ENCODE measurements at regions not wholly inside any gene's neighbourhood (a gene's known extent, or its start where the extent isn't known, plus 50 kb on each side); places are given as distances from the start of the nearest gene placed in this dataset.
"Not testable (repeated sequence)": the region's sequence is repeated elsewhere in the genome, so short reads cannot be mapped to it uniquely, and the experiment has no call there.

GRCh38 chr10:59434463-59435321, 72.3 kb upstream of the FAM13C start:
- 83% methylated on average over 4 of the region's 4 CpGs for WGBS (ENCODE audit: low lambda C conversion rate, missing lambda C conversion rate)
- H3K27me3 ChIP-seq: no peaks in the 10 kb centered on the region
- H3K27ac ChIP-seq: no peak overlapping the region
- no peak overlapping the region for H3K4me3 ChIP-seq
- H3K9me3 ChIP-seq (ENCODE audit: low read depth): no peaks in the 10 kb centered on the region
- no peak overlapping the region for H2AFZ ChIP-seq
- no peak overlapping the region for H3K4me2 ChIP-seq
- no peak for DNase-seq (ENCODE audit: low spot score)
- no peaks in the 10 kb centered on the region for H3K9me2 ChIP-seq (replicated peaks; ENCODE audit: insufficient read depth)
- no peaks in the 10 kb centered on the region for H3K4me1 ChIP-seq (ENCODE audit: insufficient read depth)
- TF ChIP-seq EZH2 (IDR thresholded peaks at IDR 0.05; ENCODE audit: borderline replicate concordance): no peak
- no peak for TF ChIP-seq CTCF (IDR thresholded peaks at IDR 0.05; ENCODE audit: poor library complexity)
- no peak for TF ChIP-seq EZH2phosphoT487 (IDR thresholded peaks at IDR 0.05; ENCODE audit: low read depth, severe bottlenecking, unreplicated experiment)
- no peaks in the 10 kb centered on the region for H4K20me1 ChIP-seq (ENCODE audit: insufficient read depth, poor library complexity, severe bottlenecking)
- H3K79me2 ChIP-seq: no peaks in the 10 kb centered on the region
- H3K36me3 ChIP-seq (replicated peaks; ENCODE audit: insufficient read depth, low read depth): no peaks in the 10 kb centered on the region

GRCh38 chr10:59433720-59434428, 71.5 kb upstream of the FAM13C start:
- H4K20me1 ChIP-seq (ENCODE audit: insufficient read depth, poor library complexity, severe bottlenecking): no peaks in the 10 kb centered on the region
- H3K4me2 ChIP-seq: no peak overlapping the region
- no peaks in the 10 kb centered on the region for H3K27me3 ChIP-seq
- no peaks in the 10 kb centered on the region for H3K36me3 ChIP-seq (replicated peaks; ENCODE audit: insufficient read depth, low read depth)
- 79% methylated on average over 2 of the region's 2 CpGs for WGBS (ENCODE audit: low lambda C conversion rate, missing lambda C conversion rate)
- no peaks in the 10 kb centered on the region for H3K4me1 ChIP-seq (ENCODE audit: insufficient read depth)
- TF ChIP-seq EZH2phosphoT487 (IDR thresholded peaks at IDR 0.05; ENCODE audit: low read depth, severe bottlenecking, unreplicated experiment) (no peak), EZH2 (IDR thresholded peaks at IDR 0.05; ENCODE audit: borderline replicate concordance) (no peak), CTCF (IDR thresholded peaks at IDR 0.05; ENCODE audit: poor library complexity) (no peak)
- H3K27ac ChIP-seq: no peak overlapping the region
- H3K4me3 ChIP-seq: no peak overlapping the region
- H3K79me2 ChIP-seq: no peaks in the 10 kb centered on the region
- H3K9me2 ChIP-seq (replicated peaks; ENCODE audit: insufficient read depth): no peaks in the 10 kb centered on the region
- no peak overlapping the region for H2AFZ ChIP-seq
- H3K9me3 ChIP-seq (ENCODE audit: low read depth): no peaks in the 10 kb centered on the region
- DNase-seq (ENCODE audit: low spot score): no peak

- Histone ChIP-seq H3K79me2 (no peaks in the 10 kb centered on the region), H2AFZ (no peak overlapping the region), H4K20me1 (ENCODE audit: insufficient read depth, poor library complexity, severe bottlenecking) (no peaks in the 10 kb centered on the region), H3K4me3 (no peak overlapping the region), H3K27ac (no peak overlapping the region), H3K36me3 (replicated peaks; ENCODE audit: insufficient read depth, low read depth) (no peaks in the 10 kb centered on the region), H3K27me3 (no peaks in the 10 kb centered on the region), H3K9me3 (ENCODE audit: low read depth) (no peaks in the 10 kb centered on the region), H3K4me1 (ENCODE audit: insufficient read depth) (no peaks in the 10 kb centered on the region), H3K9me2 (replicated peaks; ENCODE audit: insufficient read depth) (no peaks in the 10 kb centered on the region), H3K4me2 (no peak overlapping the region)
- DNase-seq (ENCODE audit: low spot score): no peak
- TF ChIP-seq EZH2 (IDR thresholded peaks at IDR 0.05; ENCODE audit: borderline replicate concordance) (no peak), CTCF (IDR thresholded peaks at IDR 0.05; ENCODE audit: poor library complexity) (no peak), EZH2phosphoT487 (IDR thresholded peaks at IDR 0.05; ENCODE audit: low read depth, severe bottlenecking, unreplicated experiment) (no peak)
- 84% methylated on average over 3 of the region's 3 CpGs for WGBS (ENCODE audit: low lambda C conversion rate, missing lambda C conversion rate)
Measured at GRCh38 chr10:59432207-59432900, 70.0 kb upstream of the FAM13C start.

GRCh38 chr10:59413795-59414194, 51.4 kb upstream of the FAM13C start:
- H3K9me2 ChIP-seq (replicated peaks; ENCODE audit: insufficient read depth): not testable (repeated sequence)

More at GRCh38 chr10:59413795-59414194, 51.4 kb upstream of the FAM13C start:
- not testable (repeated sequence) for H3K27ac ChIP-seq; H3K27me3 ChIP-seq; H2AFZ ChIP-seq; DNase-seq (ENCODE audit: low spot score); H3K36me3 ChIP-seq (replicated peaks; ENCODE audit: insufficient read depth, low read depth); H3K4me3 ChIP-seq; H3K4me2 ChIP-seq; H3K79me2 ChIP-seq; H3K9me3 ChIP-seq (ENCODE audit: low read depth); H4K20me1 ChIP-seq (ENCODE audit: insufficient read depth, poor library complexity, severe bottlenecking); H3K4me1 ChIP-seq (ENCODE audit: insufficient read depth)
- WGBS (ENCODE audit: low lambda C conversion rate, missing lambda C conversion rate): 57% methylated on average over 5 of the region's 5 CpGs

All from hepatocyte (in vitro differentiated cells).